ENCODE measurements at regions not wholly inside any gene's neighbourhood (a gene's known extent, or its start where the extent isn't known, plus 50 kb on each side); places are given as distances from the start of the nearest gene placed in this dataset.

DNA sequence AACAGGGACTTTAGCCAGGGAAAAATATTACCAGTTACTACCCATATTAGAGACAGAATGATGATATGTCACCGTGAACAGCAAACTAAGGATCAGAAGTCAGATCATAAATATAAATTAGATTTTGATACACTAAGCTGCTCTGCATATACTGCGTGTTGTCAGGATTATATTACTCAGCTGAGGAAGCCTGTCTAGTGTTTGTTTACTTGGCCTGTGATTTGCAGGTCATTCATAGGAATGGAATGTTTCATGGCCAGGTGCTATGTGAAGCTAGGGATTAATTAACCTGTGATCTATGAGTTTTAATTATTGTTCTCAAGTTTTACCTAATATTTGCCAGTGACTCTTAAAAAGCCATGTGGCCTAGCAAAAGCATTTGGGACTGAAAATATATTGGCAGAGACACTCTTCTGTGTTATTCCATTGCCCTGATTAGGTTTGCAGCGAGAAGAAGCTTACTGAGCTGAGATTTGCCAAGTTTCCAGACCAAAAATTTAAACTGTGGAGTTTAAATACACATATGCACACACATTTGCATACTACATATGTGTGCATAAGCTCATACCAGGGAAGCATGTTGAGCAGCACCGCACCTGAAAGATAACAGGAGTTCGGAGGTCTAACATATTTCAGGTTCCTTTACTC lies 496.3 kb upstream of the GRIA1 start:
- no peak for DNase-seq (ENCODE audit: low spot score)

DNA sequence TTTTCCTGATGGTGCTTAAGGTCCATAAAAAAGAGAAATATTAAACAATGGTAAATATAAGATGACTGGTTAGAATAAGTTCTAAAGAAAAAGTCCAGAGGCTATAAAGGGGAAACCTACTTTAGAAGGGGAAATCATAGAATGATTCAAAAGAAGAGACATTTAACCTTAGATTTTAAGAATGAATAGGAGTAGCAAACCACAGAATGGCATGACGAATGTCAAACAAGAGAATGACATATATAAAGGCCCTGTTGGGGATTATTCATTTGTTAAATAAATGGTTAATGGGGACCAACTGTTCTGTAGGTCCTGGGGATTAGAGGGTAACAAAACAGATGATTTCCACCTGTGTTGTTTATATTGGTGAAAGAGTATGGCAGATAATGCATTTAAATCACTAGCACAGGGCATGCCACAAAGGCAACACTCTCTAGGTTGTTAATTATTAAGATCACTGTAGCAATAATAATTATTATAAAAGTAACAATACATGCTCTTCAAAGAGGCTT lies 495.2 kb upstream of the GRIA1 start:
- no peak for DNase-seq (ENCODE audit: low spot score)

DNA sequence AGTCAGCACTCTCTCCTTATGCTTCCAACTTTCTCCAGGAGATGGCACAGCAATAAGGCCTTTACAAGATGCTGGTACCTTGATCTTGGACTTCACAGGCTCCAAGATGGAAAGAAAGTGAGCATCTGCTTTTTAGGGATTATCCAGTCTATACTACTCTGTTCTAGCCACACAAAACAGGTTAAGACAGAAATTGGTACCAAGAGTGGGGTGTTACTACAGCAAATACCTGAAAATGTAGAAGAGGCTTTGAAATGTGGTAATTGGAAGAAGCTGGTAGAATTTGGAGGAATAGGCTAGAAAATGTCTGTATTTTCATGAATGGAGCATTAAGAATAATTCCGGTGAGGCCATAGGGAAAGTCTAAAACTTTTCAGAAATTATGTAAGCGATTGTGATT lies 484.8 kb upstream of the GRIA1 start:
- DNase-seq (ENCODE audit: low spot score), result no peak

- DNase-seq (ENCODE audit: low spot score), result no peak
Measured at GRCh38 chr5:153006681-153007080, 483.8 kb upstream of the GRIA1 start.

DNA sequence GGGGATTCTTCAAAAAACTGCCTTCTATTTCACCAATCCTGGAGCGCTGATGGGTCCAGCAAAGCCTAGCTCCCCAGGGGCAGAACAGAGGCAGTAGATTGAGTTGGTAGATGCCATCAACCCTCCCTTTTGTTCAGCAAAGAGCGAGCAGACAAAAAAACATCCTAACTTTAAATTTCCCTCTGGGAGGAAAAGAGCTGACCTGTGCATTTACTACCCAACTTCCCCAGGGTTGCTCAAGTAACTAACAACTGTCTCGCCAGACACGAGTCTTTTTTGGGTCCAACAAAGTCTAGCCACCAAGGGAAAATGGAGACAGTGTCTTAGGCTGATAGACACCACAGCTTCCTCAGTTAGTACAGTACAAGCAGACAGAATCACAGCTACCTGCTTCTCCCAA lies 476.3 kb upstream of the GRIA1 start:
- DNase-seq (ENCODE audit: low spot score), result no peak

GRCh38 chr5:153018121-153018520 lies 472.3 kb upstream of the GRIA1 start:
- DNase-seq (ENCODE audit: low spot score), result no peak

DNA sequence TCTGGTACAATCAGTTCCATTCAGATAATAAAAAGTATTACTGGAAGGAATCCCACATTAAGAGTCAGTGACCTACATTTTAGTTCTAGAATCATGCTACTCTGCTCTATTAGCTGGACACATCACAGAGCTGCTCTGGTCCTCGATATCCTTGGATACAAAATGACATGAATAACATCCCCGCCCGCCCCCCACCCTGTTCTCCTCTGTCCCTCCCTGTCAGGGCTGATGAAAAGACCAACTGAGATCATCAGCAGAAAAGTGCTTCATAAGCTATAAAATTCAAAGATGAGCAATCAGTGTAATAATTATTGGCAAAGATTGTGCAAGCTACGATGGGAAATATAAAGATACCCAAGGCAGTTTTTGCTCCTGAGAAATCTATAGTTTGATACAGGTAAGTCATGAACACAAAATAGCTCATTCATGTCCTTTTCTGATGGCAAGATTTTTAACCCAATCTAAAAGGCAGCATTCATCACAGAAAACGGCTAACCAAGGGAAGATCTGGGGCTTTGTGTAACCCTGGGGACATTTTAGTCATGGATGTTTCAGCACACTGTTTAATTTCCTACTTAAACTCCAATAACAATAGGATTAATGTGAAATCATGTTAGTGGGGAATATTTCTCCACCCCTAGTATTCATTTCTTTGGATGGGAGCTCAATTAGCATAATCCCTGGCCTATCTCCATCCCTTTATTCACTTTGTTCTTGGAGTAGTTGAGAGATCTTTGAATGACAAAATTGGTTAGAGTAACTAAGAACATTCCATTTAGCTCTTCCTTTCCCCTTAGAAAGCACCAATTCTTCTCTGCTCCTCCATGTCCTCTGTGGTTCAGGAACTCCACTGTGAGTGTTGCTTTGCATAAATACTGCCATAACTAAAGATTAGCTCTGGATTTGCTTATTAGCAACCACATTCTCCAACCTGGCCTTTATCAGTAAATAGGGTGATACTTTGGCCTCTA lies 459.4 kb upstream of the GRIA1 start:
- DNase-seq (ENCODE audit: low spot score), result no peak

GRCh38 chr5:153039501-153039900 lies 451.0 kb upstream of the GRIA1 start:
- DNase-seq (ENCODE audit: low spot score), result no peak

GRCh38 chr5:153043886-153044285 lies 446.6 kb upstream of the GRIA1 start:
- DNase-seq (ENCODE audit: low spot score), result no peak

GRCh38 chr5:153050496-153051179 lies 439.8 kb upstream of the GRIA1 start:
- no peak for DNase-seq (ENCODE audit: low spot score)

GRCh38 chr5:153066281-153066680 lies 424.2 kb upstream of the GRIA1 start:
- DNase-seq (ENCODE audit: low spot score), result no peak

DNA sequence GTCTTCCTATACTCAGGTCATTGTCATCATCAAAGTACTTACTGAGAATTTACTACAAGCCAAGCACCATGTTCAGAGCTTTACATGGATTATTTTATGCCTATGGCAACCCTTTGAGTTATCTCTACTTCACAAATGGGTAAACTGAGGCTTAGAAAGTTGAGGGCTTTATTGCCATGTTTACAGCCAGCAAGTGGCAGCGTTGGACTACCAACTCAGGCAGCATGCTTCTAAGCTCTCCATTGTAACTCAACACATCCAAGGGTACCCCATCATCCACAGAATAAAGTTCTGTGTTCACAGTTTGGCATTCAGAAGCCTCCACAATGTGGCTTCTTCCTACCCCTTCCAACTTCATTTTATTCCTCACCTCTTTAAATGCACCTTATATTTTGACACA lies 422.6 kb upstream of the GRIA1 start:
- no peak for DNase-seq (ENCODE audit: low spot score)

DNA sequence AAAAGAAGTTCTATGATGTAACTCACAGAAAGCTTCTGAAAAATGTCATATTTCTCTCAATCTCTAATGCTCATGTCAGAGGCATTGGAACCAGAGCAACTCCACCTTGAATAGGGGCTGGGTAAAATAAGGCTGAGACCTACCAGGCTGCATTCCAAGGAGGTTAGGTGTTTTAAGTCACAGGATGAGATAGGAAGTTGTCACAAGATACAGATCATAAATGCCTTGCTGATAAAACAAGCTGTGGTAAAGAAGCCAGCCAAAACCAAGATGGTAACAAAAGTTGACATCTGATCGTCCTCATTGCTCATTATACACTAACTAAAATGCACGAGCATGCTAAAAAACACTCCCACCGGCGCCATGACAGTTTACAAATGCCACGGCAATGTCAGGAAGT lies 411.1 kb upstream of the GRIA1 start:
- peak; percentile 60 for DNase-seq (ENCODE audit: low spot score)

- DNase-seq (ENCODE audit: low spot score), result no peak
Measured at GRCh38 chr5:153080940-153081339, 409.5 kb upstream of the GRIA1 start.

GRCh38 chr5:153081385-153081784 lies 409.1 kb upstream of the GRIA1 start:
- no peak for DNase-seq (ENCODE audit: low spot score)

DNA sequence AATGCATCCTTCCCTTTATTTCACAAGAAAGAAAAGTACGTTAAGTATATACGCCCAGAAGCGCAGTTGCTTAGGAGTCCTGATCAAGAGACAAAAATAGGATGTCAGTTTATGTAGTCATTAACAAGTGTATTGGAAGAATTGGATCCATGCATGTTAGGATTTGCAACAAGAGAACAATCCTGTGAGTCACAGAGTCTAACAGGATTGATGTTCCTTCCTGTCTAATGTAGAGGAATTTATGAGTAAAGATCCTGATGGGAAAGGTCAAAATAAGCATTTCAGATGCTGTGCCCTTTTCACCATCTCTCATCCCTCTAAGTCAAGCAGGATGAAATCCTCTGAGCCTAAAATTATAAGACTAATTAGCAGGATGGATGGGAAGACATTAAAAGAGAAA lies 406.0 kb upstream of the GRIA1 start:
- DNase-seq (ENCODE audit: low spot score), result peak; percentile 7

DNA sequence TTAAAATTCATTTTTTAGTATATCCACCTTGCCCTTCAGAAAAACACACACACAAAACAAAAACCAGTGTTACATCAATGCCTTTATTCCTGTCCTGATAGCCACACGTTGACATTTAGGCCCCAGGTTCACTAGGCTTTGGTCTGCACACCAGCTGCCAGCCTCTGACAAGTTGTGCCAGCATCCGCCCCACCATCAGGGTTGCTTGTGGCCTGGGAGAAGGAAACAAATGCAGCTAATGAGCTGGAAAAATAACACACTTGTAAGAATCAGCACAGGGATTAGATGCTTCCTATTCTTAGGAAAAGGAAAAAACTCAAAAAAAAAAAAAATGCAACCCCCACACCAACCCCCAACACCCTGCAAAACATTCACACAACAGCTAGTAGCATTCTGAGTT lies 404.0 kb upstream of the GRIA1 start:
- DNase-seq (ENCODE audit: low spot score), result no peak

- no peak for DNase-seq (ENCODE audit: low spot score)
Measured at GRCh38 chr5:153088538-153088937, 401.9 kb upstream of the GRIA1 start.

- DNase-seq (ENCODE audit: low spot score), result no peak
Measured at GRCh38 chr5:153094333-153094732, 396.1 kb upstream of the GRIA1 start.

DNA sequence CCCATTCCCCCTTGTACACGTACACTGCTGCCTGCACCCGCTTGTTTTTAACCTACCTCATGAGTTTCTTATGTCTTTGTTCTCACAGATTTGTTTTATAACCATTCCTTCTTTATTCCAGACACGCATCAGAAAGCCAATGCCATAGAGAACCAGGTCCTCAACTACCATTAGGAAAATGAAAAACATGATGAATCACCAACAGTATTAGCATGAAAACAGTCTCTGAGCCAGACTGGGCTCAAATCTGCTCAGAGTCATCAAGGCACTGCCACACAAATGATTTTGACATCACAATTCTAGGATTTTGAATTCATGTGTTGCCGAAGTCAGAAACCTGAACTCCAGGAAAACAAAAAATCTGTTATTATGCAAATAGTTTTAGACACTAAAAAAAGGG lies 394.1 kb upstream of the GRIA1 start:
- no peak for DNase-seq (ENCODE audit: low spot score)

GRCh38 chr5:153099328-153099727 lies 391.1 kb upstream of the GRIA1 start:
- DNase-seq (ENCODE audit: low spot score), result no peak

All from A172 (cell line).